ENCODE measurements at regions not wholly inside any gene's neighbourhood (a gene's known extent, or its start where the extent isn't known, plus 50 kb on each side); places are given as distances from the start of the nearest gene placed in this dataset.

- TF ChIP-seq TAF1 (IDR thresholded peaks at IDR 0.05; ENCODE audit: borderline replicate concordance, insufficient read depth, low read length) = no peak
- no peak for TF ChIP-seq POLR2AphosphoS5 (IDR thresholded peaks at IDR 0.05; ENCODE audit: low read depth, low read length)
- no peak for TF ChIP-seq FOXP2 (optimal IDR thresholded peaks at IDR 0.05; ENCODE audit: borderline replicate concordance, extremely low read depth, extremely low read length, insufficient read depth)
- TF ChIP-seq SIN3A (IDR thresholded peaks at IDR 0.05; ENCODE audit: borderline replicate concordance, insufficient read depth, low read length) = no peak
- TF ChIP-seq REST (IDR thresholded peaks at IDR 0.05; ENCODE audit: insufficient read depth in 1 of 2, low read depth in 2 of 2, low read length in 2 of 2) = no peak
Observed at GRCh38 chr6:166693880-166694279, 66.8 kb upstream of the RPS6KA2 start.

- TF ChIP-seq FOXP2 (optimal IDR thresholded peaks at IDR 0.05; ENCODE audit: borderline replicate concordance, extremely low read depth, extremely low read length, insufficient read depth) (no peak), TAF1 (IDR thresholded peaks at IDR 0.05; ENCODE audit: borderline replicate concordance, insufficient read depth, low read length) (no peak), POLR2AphosphoS5 (IDR thresholded peaks at IDR 0.05; ENCODE audit: low read depth, low read length) (no peak), REST (IDR thresholded peaks at IDR 0.05; ENCODE audit: insufficient read depth in 1 of 2, low read depth in 2 of 2, low read length in 2 of 2) (no peak), SIN3A (IDR thresholded peaks at IDR 0.05; ENCODE audit: borderline replicate concordance, insufficient read depth, low read length) (no peak)
Observed at GRCh38 chr6:166692723-166693302, 65.8 kb upstream of the RPS6KA2 start.

GRCh38 chr6:166691746-166692145 lies 64.7 kb upstream of the RPS6KA2 start:
- TF ChIP-seq FOXP2 (optimal IDR thresholded peaks at IDR 0.05; ENCODE audit: borderline replicate concordance, extremely low read depth, extremely low read length, insufficient read depth) (no peak), TAF1 (IDR thresholded peaks at IDR 0.05; ENCODE audit: borderline replicate concordance, insufficient read depth, low read length) (no peak), SIN3A (IDR thresholded peaks at IDR 0.05; ENCODE audit: borderline replicate concordance, insufficient read depth, low read length) (no peak), REST (IDR thresholded peaks at IDR 0.05; ENCODE audit: insufficient read depth in 1 of 2, low read depth in 2 of 2, low read length in 2 of 2) (no peak), POLR2AphosphoS5 (IDR thresholded peaks at IDR 0.05; ENCODE audit: low read depth, low read length) (no peak)

GRCh38 chr6:166691199-166691598 lies 64.1 kb upstream of the RPS6KA2 start:
- TF ChIP-seq POLR2AphosphoS5 (IDR thresholded peaks at IDR 0.05; ENCODE audit: low read depth, low read length) (no peak), SIN3A (IDR thresholded peaks at IDR 0.05; ENCODE audit: borderline replicate concordance, insufficient read depth, low read length) (no peak), REST (IDR thresholded peaks at IDR 0.05; ENCODE audit: insufficient read depth in 1 of 2, low read depth in 2 of 2, low read length in 2 of 2) (no peak)

GRCh38 chr6:166689687-166690086 lies 62.6 kb upstream of the RPS6KA2 start:
- no peak for TF ChIP-seq POLR2AphosphoS5 (IDR thresholded peaks at IDR 0.05; ENCODE audit: low read depth, low read length)
- no peak for TF ChIP-seq SIN3A (IDR thresholded peaks at IDR 0.05; ENCODE audit: borderline replicate concordance, insufficient read depth, low read length)
- no peak for TF ChIP-seq REST (IDR thresholded peaks at IDR 0.05; ENCODE audit: insufficient read depth in 1 of 2, low read depth in 2 of 2, low read length in 2 of 2)
- no peak for TF ChIP-seq FOXP2 (optimal IDR thresholded peaks at IDR 0.05; ENCODE audit: borderline replicate concordance, extremely low read depth, extremely low read length, insufficient read depth)
- no peak for TF ChIP-seq TAF1 (IDR thresholded peaks at IDR 0.05; ENCODE audit: borderline replicate concordance, insufficient read depth, low read length)

Measured in PFSK-1 (cell line).